ENCODE measurements at regions not wholly inside any gene's neighbourhood (a gene's known extent, or its start where the extent isn't known, plus 50 kb on each side); places are given as distances from the start of the nearest gene placed in this dataset.

- no peak for TF ChIP-seq CREB1 (IDR thresholded peaks at IDR 0.05; ENCODE audit: low read depth)
- TF ChIP-seq, protein P1, sequence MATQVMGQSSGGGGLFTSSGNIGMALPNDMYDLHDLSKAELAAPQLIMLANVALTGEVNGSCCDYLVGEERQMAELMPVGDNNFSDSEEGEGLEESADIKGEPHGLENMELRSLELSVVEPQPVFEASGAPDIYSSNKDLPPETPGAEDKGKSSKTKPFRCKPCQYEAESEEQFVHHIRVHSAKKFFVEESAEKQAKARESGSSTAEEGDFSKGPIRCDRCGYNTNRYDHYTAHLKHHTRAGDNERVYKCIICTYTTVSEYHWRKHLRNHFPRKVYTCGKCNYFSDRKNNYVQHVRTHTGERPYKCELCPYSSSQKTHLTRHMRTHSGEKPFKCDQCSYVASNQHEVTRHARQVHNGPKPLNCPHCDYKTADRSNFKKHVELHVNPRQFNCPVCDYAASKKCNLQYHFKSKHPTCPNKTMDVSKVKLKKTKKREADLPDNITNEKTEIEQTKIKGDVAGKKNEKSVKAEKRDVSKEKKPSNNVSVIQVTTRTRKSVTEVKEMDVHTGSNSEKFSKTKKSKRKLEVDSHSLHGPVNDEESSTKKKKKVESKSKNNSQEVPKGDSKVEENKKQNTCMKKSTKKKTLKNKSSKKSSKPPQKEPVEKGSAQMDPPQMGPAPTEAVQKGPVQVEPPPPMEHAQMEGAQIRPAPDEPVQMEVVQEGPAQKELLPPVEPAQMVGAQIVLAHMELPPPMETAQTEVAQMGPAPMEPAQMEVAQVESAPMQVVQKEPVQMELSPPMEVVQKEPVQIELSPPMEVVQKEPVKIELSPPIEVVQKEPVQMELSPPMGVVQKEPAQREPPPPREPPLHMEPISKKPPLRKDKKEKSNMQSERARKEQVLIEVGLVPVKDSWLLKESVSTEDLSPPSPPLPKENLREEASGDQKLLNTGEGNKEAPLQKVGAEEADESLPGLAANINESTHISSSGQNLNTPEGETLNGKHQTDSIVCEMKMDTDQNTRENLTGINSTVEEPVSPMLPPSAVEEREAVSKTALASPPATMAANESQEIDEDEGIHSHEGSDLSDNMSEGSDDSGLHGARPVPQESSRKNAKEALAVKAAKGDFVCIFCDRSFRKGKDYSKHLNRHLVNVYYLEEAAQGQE (IDR thresholded peaks at IDR 0.05; ENCODE audit: low read depth), result no peak
- TF ChIP-seq YY1 (IDR thresholded peaks at IDR 0.05; ENCODE audit: low read depth), result no peak
- TF ChIP-seq TEAD4 (IDR thresholded peaks at IDR 0.05), result no peak
- TF ChIP-seq FOXM1 (IDR thresholded peaks at IDR 0.05; ENCODE audit: borderline replicate concordance, low read depth), result no peak
- no peak for TF ChIP-seq EP300 (IDR thresholded peaks at IDR 0.05; ENCODE audit: borderline replicate concordance)
- TF ChIP-seq EGR1 (IDR thresholded peaks at IDR 0.05), result no peak
- TF ChIP-seq, protein P2, sequence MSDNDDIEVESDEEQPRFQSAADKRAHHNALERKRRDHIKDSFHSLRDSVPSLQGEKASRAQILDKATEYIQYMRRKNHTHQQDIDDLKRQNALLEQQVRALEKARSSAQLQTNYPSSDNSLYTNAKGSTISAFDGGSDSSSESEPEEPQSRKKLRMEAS (IDR thresholded peaks at IDR 0.05), result no peak
- TF ChIP-seq USF1 (IDR thresholded peaks at IDR 0.05), result no peak
- no peak for TF ChIP-seq ZBTB7A (IDR thresholded peaks at IDR 0.05; ENCODE audit: low read depth)
- no peak for TF ChIP-seq TAF1 (IDR thresholded peaks at IDR 0.05; ENCODE audit: low read depth)
- no peak for TF ChIP-seq TCF12 (IDR thresholded peaks at IDR 0.05; ENCODE audit: low read depth)
- no peak for TF ChIP-seq CEBPB (IDR thresholded peaks at IDR 0.05)
- no peak for TF ChIP-seq RAD21 (IDR thresholded peaks at IDR 0.05; ENCODE audit: low read depth)
Observed at GRCh38 chr7:79980376-79980775, 154.3 kb upstream of the GNAI1 start.

All from Ishikawa (cell line).